IMR-90 (cell line): ENCODE measurements at regions not wholly inside any gene's neighbourhood (a gene's known extent, or its start where the extent isn't known, plus 50 kb on each side); places are given as distances from the start of the nearest gene placed in this dataset.

ENCODE experiments used
- CTCF ChIP-seq: conservative IDR thresholded peaks from 2 replicates; pipeline ENCODE4 v1.5.1; 2012; ENCODE audit warnings: mild to moderate bottlenecking, low read depth, low read length, improper control_type of control experiment
- POLR2A ChIP-seq: IDR thresholded peaks from 2 replicates; pipeline ENCODE4 v1.6.1; 2012; ENCODE audit warnings: mild to moderate bottlenecking, low read depth, low read length

- TF ChIP-seq CTCF, result no peak
- TF ChIP-seq POLR2A, result no peak
Observed at GRCh38 chr4:57404483-57404882, 294.3 kb upstream of the IGFBP7 start.
